ENCODE measurements at regions not wholly inside any gene's neighbourhood (a gene's known extent, or its start where the extent isn't known, plus 50 kb on each side); places are given as distances from the start of the nearest gene placed in this dataset.
"Not testable (repeated sequence)": the region's sequence is repeated elsewhere in the genome, so short reads cannot be mapped to it uniquely, and the experiment has no call there.

DNA sequence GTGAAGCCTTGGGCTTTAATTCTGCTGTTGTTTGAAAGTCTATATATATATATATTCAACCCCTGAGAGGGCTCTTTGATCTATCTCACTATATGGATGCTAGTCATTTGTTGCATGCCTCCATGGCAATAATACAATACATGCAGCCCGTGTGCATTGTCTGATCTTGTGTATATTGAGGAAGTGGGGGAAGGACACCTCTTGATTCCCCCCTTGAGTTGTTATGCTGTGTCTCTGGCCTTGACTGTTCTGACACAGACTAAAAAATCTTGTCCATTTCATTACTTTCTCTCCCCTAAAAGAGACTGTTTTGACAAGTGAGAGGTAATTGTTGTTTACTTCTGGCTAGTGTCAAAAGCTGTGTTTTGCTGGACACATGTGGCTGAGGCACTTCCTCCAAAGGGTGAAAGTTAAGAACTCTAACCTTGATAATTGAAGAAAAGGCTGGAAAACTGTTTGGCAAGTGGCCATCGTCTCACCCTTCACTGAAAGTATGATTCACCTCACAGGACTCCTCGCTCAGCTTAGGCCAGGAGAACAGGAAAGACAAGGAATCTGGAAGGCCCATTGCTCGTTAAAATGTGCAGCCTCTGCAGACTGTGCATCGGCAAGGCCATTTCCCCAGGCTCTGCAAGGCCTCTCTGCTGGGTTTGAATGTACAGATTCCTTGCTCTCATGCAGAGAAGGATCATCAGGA, 304.0 kb downstream of the PRELID2 start:
- Histone ChIP-seq H3K27ac (ENCODE audit: low read length) (no peak overlapping the region), H3K36me3 (replicated peaks; ENCODE audit: low read depth, low read length) (no peaks in the 10 kb centered on the region), H3K4me1 (ENCODE audit: low read length) (no peaks in the 10 kb centered on the region), H2AFZ (ENCODE audit: low read depth, low read length) (no peak overlapping the region), H3K9me3 (ENCODE audit: insufficient read depth, low read length) (no peaks in the 10 kb centered on the region), H3K27me3 (ENCODE audit: low read depth, low read length) (no peaks in the 10 kb centered on the region), H3K79me2 (ENCODE audit: low read length) (no peaks in the 10 kb centered on the region), H4K20me1 (ENCODE audit: insufficient read depth, low read length) (no peaks in the 10 kb centered on the region), H3K4me2 (ENCODE audit: low read length) (no peak overlapping the region), H3K4me3 (ENCODE audit: low read length) (no peak overlapping the region), H3K9ac (ENCODE audit: low read length) (no peak overlapping the region)
- TF ChIP-seq, protein P1, sequence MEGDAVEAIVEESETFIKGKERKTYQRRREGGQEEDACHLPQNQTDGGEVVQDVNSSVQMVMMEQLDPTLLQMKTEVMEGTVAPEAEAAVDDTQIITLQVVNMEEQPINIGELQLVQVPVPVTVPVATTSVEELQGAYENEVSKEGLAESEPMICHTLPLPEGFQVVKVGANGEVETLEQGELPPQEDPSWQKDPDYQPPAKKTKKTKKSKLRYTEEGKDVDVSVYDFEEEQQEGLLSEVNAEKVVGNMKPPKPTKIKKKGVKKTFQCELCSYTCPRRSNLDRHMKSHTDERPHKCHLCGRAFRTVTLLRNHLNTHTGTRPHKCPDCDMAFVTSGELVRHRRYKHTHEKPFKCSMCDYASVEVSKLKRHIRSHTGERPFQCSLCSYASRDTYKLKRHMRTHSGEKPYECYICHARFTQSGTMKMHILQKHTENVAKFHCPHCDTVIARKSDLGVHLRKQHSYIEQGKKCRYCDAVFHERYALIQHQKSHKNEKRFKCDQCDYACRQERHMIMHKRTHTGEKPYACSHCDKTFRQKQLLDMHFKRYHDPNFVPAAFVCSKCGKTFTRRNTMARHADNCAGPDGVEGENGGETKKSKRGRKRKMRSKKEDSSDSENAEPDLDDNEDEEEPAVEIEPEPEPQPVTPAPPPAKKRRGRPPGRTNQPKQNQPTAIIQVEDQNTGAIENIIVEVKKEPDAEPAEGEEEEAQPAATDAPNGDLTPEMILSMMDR (IDR thresholded peaks at IDR 0.05; ENCODE audit: low read depth, low read length) = no peak
- no peak for TF ChIP-seq EZH2phosphoT487 (IDR thresholded peaks at IDR 0.05; ENCODE audit: low read depth)

DNA sequence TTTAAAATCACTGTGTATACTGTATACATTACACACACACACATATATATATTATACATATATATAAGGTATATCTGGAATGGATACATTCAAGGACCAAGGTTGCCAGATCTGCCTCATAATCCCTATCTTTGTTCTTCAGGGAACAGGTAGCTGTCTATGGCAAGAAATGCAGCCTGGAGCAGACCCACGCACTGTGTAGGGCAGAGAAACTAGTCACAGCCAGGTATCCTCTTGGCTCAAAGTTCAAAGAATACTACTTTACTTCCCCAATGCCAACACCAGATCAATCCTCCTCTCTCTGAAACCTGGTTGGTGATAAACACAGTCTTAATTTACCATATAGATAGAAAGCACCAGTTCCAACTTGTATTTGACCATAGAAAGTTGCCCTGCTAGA, 313.6 kb downstream of the PRELID2 start:
- H3K4me3 ChIP-seq (ENCODE audit: low read length) = no peak overlapping the region
- H3K9ac ChIP-seq (ENCODE audit: low read length) = no peak overlapping the region
- no peaks in the 10 kb centered on the region for H3K27me3 ChIP-seq (ENCODE audit: low read depth, low read length)
- H3K79me2 ChIP-seq (ENCODE audit: low read length) = no peaks in the 10 kb centered on the region
- no peaks in the 10 kb centered on the region for H3K9me3 ChIP-seq (ENCODE audit: insufficient read depth, low read length)
- H3K4me1 ChIP-seq (ENCODE audit: low read length) = no peaks in the 10 kb centered on the region
- no peak overlapping the region for H3K27ac ChIP-seq (ENCODE audit: low read length)
- no peaks in the 10 kb centered on the region for H4K20me1 ChIP-seq (ENCODE audit: insufficient read depth, low read length)
- TF ChIP-seq, protein P1 (IDR thresholded peaks at IDR 0.05; ENCODE audit: low read depth, low read length) = no peak
- no peak for TF ChIP-seq EZH2phosphoT487 (IDR thresholded peaks at IDR 0.05; ENCODE audit: low read depth)
- no peak overlapping the region for H3K4me2 ChIP-seq (ENCODE audit: low read length)
- H2AFZ ChIP-seq (ENCODE audit: low read depth, low read length) = no peak overlapping the region
- no peaks in the 10 kb centered on the region for H3K36me3 ChIP-seq (replicated peaks; ENCODE audit: low read depth, low read length)

DNA sequence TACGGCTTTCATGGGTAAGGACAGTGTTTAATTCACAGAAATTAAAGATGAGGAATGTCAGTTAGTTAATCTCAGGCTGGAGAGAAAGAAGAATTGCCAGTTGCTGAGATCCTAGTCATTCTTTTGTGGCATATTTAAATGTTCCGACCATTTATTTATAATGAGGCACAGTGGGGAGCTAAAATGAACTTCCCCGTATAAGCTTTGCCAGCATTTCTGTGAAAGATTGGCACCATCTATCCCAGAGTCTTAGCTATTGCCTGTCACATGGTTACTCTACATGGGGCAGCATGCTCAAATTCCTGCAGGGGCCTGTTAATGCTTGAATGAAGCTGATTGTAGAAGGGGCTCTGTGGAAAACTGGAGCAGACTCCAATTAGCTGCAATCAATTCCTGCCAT, 314.1 kb downstream of the PRELID2 start:
- H3K27ac ChIP-seq (ENCODE audit: low read length) = no peak overlapping the region
- no peaks in the 10 kb centered on the region for H3K36me3 ChIP-seq (replicated peaks; ENCODE audit: low read depth, low read length)
- no peak overlapping the region for H2AFZ ChIP-seq (ENCODE audit: low read depth, low read length)
- H4K20me1 ChIP-seq (ENCODE audit: insufficient read depth, low read length) = no peaks in the 10 kb centered on the region
- H3K9me3 ChIP-seq (ENCODE audit: insufficient read depth, low read length) = no peaks in the 10 kb centered on the region
- H3K4me1 ChIP-seq (ENCODE audit: low read length) = no peaks in the 10 kb centered on the region
- TF ChIP-seq, protein P1 (IDR thresholded peaks at IDR 0.05; ENCODE audit: low read depth, low read length) = no peak
- TF ChIP-seq EZH2phosphoT487 (IDR thresholded peaks at IDR 0.05; ENCODE audit: low read depth) = no peak
- H3K4me3 ChIP-seq (ENCODE audit: low read length) = no peak overlapping the region
- H3K4me2 ChIP-seq (ENCODE audit: low read length) = no peak overlapping the region
- no peaks in the 10 kb centered on the region for H3K79me2 ChIP-seq (ENCODE audit: low read length)
- no peaks in the 10 kb centered on the region for H3K27me3 ChIP-seq (ENCODE audit: low read depth, low read length)
- H3K9ac ChIP-seq (ENCODE audit: low read length) = no peak overlapping the region

DNA sequence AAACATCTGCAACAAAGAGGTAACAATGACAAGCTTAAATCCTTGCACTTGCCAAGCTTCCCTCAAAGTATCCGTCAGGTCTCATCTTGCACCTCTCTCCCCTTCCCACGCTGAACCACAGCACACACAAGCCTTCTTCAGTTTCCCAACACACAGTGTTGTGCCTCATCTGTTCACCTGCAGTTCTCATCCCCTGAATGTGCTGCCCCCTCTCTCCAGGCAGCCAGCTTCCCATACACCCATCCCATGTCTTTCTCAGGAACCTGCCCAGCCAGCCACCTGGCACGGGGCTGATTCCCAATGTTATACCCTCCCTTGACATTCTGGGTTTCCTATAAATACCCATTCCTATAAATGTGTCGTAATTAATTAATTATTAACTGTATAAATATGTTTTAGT, 314.8 kb downstream of the PRELID2 start:
- Histone ChIP-seq H3K27me3 (ENCODE audit: low read depth, low read length) (no peaks in the 10 kb centered on the region), H3K4me1 (ENCODE audit: low read length) (no peaks in the 10 kb centered on the region), H3K27ac (ENCODE audit: low read length) (no peak overlapping the region), H3K79me2 (ENCODE audit: low read length) (no peaks in the 10 kb centered on the region), H3K36me3 (replicated peaks; ENCODE audit: low read depth, low read length) (no peaks in the 10 kb centered on the region), H2AFZ (ENCODE audit: low read depth, low read length) (no peak overlapping the region), H3K4me2 (ENCODE audit: low read length) (no peak overlapping the region), H4K20me1 (ENCODE audit: insufficient read depth, low read length) (no peaks in the 10 kb centered on the region), H3K4me3 (ENCODE audit: low read length) (no peak overlapping the region), H3K9me3 (ENCODE audit: insufficient read depth, low read length) (no peaks in the 10 kb centered on the region), H3K9ac (ENCODE audit: low read length) (no peak overlapping the region)
- TF ChIP-seq EZH2phosphoT487 (IDR thresholded peaks at IDR 0.05; ENCODE audit: low read depth) = no peak
- TF ChIP-seq, protein P1 (IDR thresholded peaks at IDR 0.05; ENCODE audit: low read depth, low read length) = no peak

DNA sequence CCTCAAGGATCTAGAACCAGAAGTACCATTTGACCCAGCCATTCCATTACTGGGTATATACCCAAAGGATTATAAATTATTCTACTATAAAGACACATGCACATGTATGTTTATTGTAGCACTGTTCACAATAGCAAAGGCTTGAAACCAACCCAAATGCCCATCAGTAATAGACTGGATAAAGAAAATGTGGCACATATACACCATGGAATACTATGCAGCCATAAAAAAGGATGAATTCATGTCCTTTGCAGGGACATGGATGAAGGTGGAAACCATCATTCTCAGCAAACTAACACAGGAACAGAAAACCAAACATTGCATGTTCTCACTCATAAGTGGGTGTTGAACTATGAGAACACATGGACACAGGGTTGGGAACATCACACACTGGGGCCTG, 317.6 kb downstream of the PRELID2 start:
- H3K4me1 ChIP-seq (ENCODE audit: low read length); H3K79me2 ChIP-seq (ENCODE audit: low read length); H3K4me2 ChIP-seq (ENCODE audit: low read length); H3K4me3 ChIP-seq (ENCODE audit: low read length); H3K27me3 ChIP-seq (ENCODE audit: low read depth, low read length); H4K20me1 ChIP-seq (ENCODE audit: insufficient read depth, low read length); H3K9me3 ChIP-seq (ENCODE audit: insufficient read depth, low read length); H3K27ac ChIP-seq (ENCODE audit: low read length); H2AFZ ChIP-seq (ENCODE audit: low read depth, low read length); H3K9ac ChIP-seq (ENCODE audit: low read length); H3K36me3 ChIP-seq (replicated peaks; ENCODE audit: low read depth, low read length): not testable (repeated sequence)
